ENCODE measurements at regions not wholly inside any gene's neighbourhood (a gene's known extent, or its start where the extent isn't known, plus 50 kb on each side); places are given as distances from the start of the nearest gene placed in this dataset.

GRCh38 chr3:161640181-161640580, 143.6 kb downstream of the OTOL1 start:
- Histone ChIP-seq H3K27ac (ENCODE audit: poor library complexity, severe bottlenecking) (no peak overlapping the region), H3K36me3 (ENCODE audit: low read depth) (no peaks in the 10 kb centered on the region), H3K9me3 (ENCODE audit: severe bottlenecking) (no peaks in the 10 kb centered on the region), H3K27me3 (ENCODE audit: insufficient read depth, poor library complexity, severe bottlenecking) (peaks cover 2% of the 10 kb centered on the region), H3K4me3 (ENCODE audit: severe bottlenecking) (no peak overlapping the region), H3K4me1 (ENCODE audit: insufficient read depth, poor library complexity, severe bottlenecking) (no peaks in the 10 kb centered on the region)
- DNase-seq (ENCODE audit: low spot score) (no peak), ATAC-seq (ENCODE audit: low read depth) (no peak)
- TF ChIP-seq CTCF (IDR thresholded peaks at IDR 0.05; ENCODE audit: poor library complexity, severe bottlenecking), result no peak

GRCh38 chr3:161641287-161641686, 144.7 kb downstream of the OTOL1 start:
- no peak for DNase-seq (ENCODE audit: low spot score)
- Histone ChIP-seq H3K27me3 (ENCODE audit: insufficient read depth, poor library complexity, severe bottlenecking) (peaks cover 2% of the 10 kb centered on the region), H3K36me3 (ENCODE audit: low read depth) (no peaks in the 10 kb centered on the region), H3K4me3 (ENCODE audit: severe bottlenecking) (no peak overlapping the region), H3K27ac (ENCODE audit: poor library complexity, severe bottlenecking) (no peak overlapping the region), H3K4me1 (ENCODE audit: insufficient read depth, poor library complexity, severe bottlenecking) (no peaks in the 10 kb centered on the region), H3K9me3 (ENCODE audit: severe bottlenecking) (no peaks in the 10 kb centered on the region)
- no peak for ATAC-seq (ENCODE audit: low read depth)
- no peak for TF ChIP-seq CTCF (IDR thresholded peaks at IDR 0.05; ENCODE audit: poor library complexity, severe bottlenecking)

- H3K4me3 ChIP-seq (ENCODE audit: severe bottlenecking), result no peak overlapping the region
- no peak overlapping the region for H3K27ac ChIP-seq (ENCODE audit: poor library complexity, severe bottlenecking)
- DNase-seq (ENCODE audit: low spot score) (no peak), ATAC-seq (ENCODE audit: low read depth) (no peak)
- no peaks in the 10 kb centered on the region for H3K36me3 ChIP-seq (ENCODE audit: low read depth)
- no peaks in the 10 kb centered on the region for H3K4me1 ChIP-seq (ENCODE audit: insufficient read depth, poor library complexity, severe bottlenecking)
- no peak for TF ChIP-seq CTCF (IDR thresholded peaks at IDR 0.05; ENCODE audit: poor library complexity, severe bottlenecking)
- H3K9me3 ChIP-seq (ENCODE audit: severe bottlenecking), result no peaks in the 10 kb centered on the region
- H3K27me3 ChIP-seq (ENCODE audit: insufficient read depth, poor library complexity, severe bottlenecking), result peaks cover 2% of the 10 kb centered on the region
Observed at GRCh38 chr3:161644891-161645635, 148.5 kb downstream of the OTOL1 start.

- no peaks in the 10 kb centered on the region for H3K36me3 ChIP-seq (ENCODE audit: low read depth)
- no peak overlapping the region for H3K27ac ChIP-seq (ENCODE audit: poor library complexity, severe bottlenecking)
- no peaks in the 10 kb centered on the region for H3K27me3 ChIP-seq (ENCODE audit: insufficient read depth, poor library complexity, severe bottlenecking)
- H3K4me1 ChIP-seq (ENCODE audit: insufficient read depth, poor library complexity, severe bottlenecking), result no peaks in the 10 kb centered on the region
- H3K9me3 ChIP-seq (ENCODE audit: severe bottlenecking), result no peaks in the 10 kb centered on the region
- H3K4me3 ChIP-seq (ENCODE audit: severe bottlenecking), result no peak overlapping the region
- no peak for ATAC-seq (ENCODE audit: low read depth)
- no peak for DNase-seq (ENCODE audit: low spot score)
- no peak for TF ChIP-seq CTCF (IDR thresholded peaks at IDR 0.05; ENCODE audit: poor library complexity, severe bottlenecking)
Observed at GRCh38 chr3:161647936-161648470, 151.4 kb downstream of the OTOL1 start.

GRCh38 chr3:161649900-161650484, 153.4 kb downstream of the OTOL1 start:
- ATAC-seq (ENCODE audit: low read depth) (peak; percentile 61; the same call in 2 of the 3 replicates), DNase-seq (ENCODE audit: low spot score) (no peak)
- Histone ChIP-seq H3K27ac (ENCODE audit: poor library complexity, severe bottlenecking) (no peak overlapping the region), H3K9me3 (ENCODE audit: severe bottlenecking) (no peaks in the 10 kb centered on the region), H3K36me3 (ENCODE audit: low read depth) (no peaks in the 10 kb centered on the region), H3K4me3 (ENCODE audit: severe bottlenecking) (no peak overlapping the region), H3K4me1 (ENCODE audit: insufficient read depth, poor library complexity, severe bottlenecking) (no peaks in the 10 kb centered on the region), H3K27me3 (ENCODE audit: insufficient read depth, poor library complexity, severe bottlenecking) (no peaks in the 10 kb centered on the region)
- TF ChIP-seq CTCF (IDR thresholded peaks at IDR 0.05; ENCODE audit: poor library complexity, severe bottlenecking), result no peak

Data from RWPE2 (cell line).